HG03521 (cell line): ENCODE measurements at regions not wholly inside any gene's neighbourhood (a gene's known extent, or its start where the extent isn't known, plus 50 kb on each side); places are given as distances from the start of the nearest gene placed in this dataset.

Source experiments
- ATAC-seq: cut with Tn5 transposase; IDR thresholded peaks from one replicate; pipeline ENCODE4 v1.9.1; 2021; ENCODE audit warnings: mild to moderate bottlenecking, moderate library complexity; ENCODE audit not compliant: unreplicated experiment

DNA sequence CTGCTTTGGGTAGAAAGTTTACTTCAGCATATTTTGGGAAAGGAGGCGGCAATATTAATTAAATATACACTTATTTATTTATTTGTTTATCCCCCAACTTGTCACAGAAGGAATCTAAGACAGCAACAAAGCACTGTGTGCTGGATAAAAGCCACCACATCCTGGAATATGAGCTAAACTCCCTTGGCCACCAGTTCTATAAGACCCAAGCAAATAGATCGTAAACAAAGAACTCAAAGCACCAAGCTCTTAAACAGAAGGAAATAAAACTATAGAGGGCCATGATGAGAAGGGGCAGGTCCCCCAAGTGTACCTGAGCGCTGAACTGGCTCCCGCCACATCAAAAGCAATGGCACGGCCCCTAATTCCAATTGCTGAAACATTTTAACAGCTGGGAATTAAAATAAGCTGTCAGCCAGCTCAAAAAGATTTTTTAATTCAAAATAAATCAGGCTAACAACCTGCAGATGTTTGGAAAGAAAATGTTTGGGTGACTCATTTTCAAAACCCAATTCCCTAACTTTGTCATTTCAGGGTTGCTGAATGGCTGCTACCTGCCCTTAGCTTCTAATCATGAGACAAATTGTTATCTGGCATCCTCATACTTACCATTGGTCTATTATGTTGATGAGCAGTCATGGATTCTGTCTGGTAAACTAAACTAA lies 127.1 kb downstream of the SLC30A10 start:
- ATAC-seq: no peak

- ATAC-seq: no peak
Observed at GRCh38 chr1:219798283-219799030, 129.9 kb downstream of the SLC30A10 start.

- ATAC-seq: no peak
Observed at GRCh38 chr1:219797683-219798082, 130.7 kb downstream of the SLC30A10 start.

DNA sequence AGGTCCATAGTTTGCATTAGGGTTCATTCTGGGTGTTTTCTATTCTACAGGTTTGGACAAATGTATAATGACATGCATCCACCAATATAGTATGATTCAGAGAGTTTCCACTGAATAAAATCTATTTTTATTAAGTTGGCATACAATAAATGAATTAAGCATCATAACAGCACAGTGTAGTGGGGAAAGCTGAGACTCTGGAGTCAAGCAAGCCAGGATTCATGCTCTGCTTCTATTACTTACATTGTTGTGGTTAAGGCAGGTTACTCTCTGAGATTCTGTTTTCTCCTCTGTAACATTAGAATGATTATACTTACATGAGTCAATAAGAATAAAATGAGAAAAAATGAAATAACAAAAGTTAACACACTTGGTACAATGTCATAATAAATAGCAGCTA lies 131.3 kb downstream of the SLC30A10 start:
- no peak for ATAC-seq

- no peak for ATAC-seq
Observed at GRCh38 chr1:219795363-219795917, 132.9 kb downstream of the SLC30A10 start.

GRCh38 chr1:219794085-219794743 lies 134.1 kb downstream of the SLC30A10 start:
- ATAC-seq: peak; percentile 50

DNA sequence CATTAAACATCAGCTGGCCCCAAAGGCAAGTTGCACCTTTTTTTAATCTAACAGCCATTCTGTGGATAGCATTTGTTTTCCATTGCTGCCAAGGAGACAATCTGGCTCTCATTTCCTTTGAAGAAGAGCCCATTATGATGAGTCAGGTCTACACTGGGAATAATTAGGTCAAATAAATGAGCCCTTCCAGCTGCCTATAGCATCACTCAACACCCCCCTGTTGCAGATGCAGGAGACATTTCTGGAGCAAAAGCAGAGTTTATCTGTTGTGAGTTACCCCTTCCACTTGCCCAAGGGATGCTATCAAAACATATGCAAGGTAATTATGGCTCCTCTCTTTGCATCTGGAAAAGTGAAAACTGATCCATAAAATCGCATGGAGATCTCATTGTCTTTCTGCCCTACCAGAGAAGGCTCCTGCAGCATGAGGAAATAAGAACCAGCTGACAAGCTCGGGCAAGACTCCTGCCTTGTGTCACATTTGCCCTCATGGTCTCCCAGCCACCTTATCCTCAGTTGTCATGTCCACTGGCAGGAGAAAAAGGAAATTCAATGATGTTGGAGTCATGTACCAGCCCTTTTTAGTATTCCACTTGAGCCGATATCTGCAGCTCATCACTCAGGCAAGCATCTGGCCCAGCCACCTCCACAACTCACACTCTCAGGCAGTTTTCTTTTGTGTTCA lies 135.9 kb downstream of the SLC30A10 start:
- no peak for ATAC-seq

DNA sequence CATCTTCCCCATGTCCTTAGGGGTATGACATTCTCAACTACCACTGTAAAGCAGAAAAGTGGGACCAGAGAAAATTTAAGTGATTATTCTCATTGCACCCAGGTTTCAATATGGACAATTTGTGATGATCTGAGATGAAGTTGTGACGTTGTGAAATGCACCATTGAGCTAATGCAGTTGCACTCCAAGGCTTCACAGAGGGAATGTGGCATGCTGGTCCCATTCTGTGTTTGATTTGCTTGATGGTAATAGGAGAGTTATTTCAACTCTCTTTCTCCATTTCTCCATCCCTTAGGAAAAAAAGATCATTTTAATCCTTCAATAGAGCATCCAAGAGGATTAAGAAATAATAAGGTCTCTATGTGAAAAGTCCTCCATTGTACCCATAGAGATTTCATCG lies 136.6 kb downstream of the SLC30A10 start:
- no peak for ATAC-seq

DNA sequence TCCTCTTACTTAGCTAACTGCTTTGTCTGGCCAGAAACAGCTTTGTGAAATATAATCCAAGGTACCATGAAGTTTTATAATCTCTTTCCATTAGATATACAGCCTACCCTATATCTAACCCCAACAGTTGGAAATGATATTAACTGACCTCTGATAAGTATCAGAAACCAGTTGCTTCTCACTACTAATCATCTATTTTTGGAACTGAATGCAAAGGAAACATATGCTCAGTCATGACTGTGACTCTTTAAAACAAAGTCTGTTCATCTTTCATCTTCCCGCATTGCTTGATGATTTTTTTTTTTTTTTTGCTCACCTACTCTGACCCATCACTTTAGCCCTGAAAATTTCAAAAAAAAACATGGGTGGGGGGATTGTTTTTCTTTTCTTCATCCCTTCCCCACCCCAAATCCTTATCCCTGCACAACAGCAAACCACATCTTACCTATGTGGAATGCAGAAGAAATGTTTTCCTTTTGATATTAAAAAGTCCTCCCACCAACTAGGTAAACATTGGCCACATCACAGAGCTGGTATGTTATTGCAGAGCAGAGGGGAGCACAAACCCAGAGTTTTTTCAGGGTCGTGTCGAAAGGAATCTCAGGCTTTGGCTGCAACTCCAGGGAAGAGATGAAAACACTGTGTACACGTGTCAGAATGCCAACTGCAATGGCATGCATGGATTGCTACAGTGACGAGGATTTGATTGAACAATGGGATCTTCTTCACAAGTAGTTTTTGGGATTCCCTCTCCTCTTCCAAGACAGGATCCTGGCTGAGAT lies 137.3 kb downstream of the SLC30A10 start:
- no peak for ATAC-seq

DNA sequence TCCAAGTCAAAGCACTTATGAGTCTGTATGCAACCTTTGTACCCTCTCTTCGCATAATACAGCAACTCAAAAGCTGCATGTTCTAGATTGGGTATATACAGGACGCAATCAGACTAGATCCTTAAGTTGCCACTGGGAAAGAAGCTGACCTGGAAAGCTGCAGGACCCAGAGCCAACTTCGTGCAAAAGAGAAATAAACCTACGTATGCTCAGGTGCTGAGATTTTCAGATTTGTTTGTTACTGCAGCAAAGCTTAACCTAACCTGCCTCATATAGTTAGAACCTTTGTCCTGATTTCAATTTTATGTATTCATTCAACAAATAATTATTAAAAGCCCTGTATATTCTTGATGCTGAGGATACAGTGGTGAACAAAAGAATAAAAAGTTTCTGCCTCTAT lies 139.7 kb downstream of the SLC30A10 start:
- ATAC-seq: no peak

GRCh38 chr1:219788091-219788490 lies 140.3 kb downstream of the SLC30A10 start:
- ATAC-seq: no peak

GRCh38 chr1:219784660-219785381 lies 143.5 kb downstream of the SLC30A10 start:
- ATAC-seq: no peak

DNA sequence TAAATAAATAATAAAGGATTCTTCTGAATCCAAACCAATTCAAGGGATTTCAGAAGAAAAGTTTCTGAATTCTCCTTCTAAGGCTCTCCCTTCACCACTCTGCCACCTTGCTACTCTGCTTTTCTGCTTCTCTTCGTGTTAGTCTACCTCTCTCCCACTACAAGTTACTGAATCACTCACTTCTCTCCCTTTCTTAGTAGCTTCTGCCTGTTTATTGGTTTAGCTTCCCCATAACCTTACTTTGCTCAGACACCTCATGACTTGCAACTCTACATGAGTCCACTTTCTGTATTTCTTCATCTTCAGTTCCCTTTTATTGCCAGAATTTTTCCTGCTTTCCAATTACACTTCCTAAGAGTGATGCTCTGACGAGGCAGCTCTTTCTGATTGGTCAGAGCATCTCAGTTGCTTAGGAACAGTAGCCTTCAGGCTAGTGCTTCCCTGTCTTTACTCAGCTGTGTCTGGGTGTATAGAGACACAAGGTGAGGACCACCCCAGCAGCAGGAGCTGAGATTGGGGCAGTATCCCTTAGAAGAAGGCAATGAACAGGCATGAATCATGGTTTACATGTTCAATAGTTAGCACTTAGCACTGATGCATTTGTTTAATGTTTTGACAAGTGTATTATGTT lies 144.6 kb downstream of the SLC30A10 start:
- no peak for ATAC-seq

GRCh38 chr1:219782929-219783328 lies 145.4 kb downstream of the SLC30A10 start:
- ATAC-seq: no peak

- ATAC-seq: no peak
Observed at GRCh38 chr1:219782311-219782710, 146.0 kb downstream of the SLC30A10 start.

DNA sequence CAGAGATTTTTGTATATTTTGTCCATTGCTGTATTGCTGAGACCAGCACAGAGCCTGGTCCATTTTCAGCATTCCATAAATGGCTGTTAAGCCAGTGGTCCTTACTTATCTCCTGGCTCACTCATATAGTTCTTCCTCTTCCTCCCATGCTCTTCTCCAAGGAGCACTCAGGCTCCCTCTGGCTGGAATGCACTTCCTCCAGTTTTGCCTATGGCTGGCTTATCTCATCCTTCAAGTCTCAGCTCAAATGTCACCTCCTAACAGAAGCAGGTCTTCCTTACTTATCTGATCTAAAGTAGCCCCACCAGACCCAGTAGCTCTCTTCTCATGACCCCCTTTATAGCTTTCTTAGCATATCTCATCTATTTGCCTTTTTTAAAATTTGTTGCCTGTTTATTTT lies 146.9 kb downstream of the SLC30A10 start:
- ATAC-seq: no peak

GRCh38 chr1:219778793-219779369 lies 149.5 kb downstream of the SLC30A10 start:
- ATAC-seq: no peak

GRCh38 chr1:219778110-219778509 lies 150.2 kb downstream of the SLC30A10 start:
- no peak for ATAC-seq

DNA sequence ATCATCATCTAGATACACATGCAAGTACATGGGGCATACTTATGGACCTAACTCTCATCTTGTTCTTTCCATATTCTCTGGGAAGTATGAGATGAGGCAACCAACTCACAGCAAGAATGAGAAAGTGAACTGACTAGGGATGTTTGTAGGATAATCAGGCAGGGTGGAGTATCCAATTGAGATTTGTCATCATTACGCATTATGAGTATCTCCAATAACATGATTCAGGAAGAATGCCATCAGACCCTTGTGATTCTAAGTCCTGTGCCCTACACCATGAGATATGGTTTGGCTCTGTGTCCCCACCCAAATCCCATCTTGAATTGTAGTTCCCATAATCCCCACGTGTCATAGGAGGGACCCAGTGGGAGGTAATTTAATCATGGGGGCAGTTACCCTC lies 154.0 kb downstream of the SLC30A10 start:
- ATAC-seq: no peak
